ENCODE measurements at regions not wholly inside any gene's neighbourhood (a gene's known extent, or its start where the extent isn't known, plus 50 kb on each side); places are given as distances from the start of the nearest gene placed in this dataset.

- no peak for DNase-seq (ENCODE audit: low read depth)
- TF ChIP-seq CTCF (IDR thresholded peaks at IDR 0.05; ENCODE audit: insufficient read depth, low read depth, low read length, missing control alignments), result no peak
- no peak overlapping the region for H3K4me3 ChIP-seq (ENCODE audit: low read depth, low read length)
Observed at GRCh38 chr13:63206461-63206860, 1790.8 kb upstream of the PCDH20 start.

- H3K4me3 ChIP-seq (ENCODE audit: low read depth, low read length), result no peak overlapping the region
- TF ChIP-seq CTCF (IDR thresholded peaks at IDR 0.05; ENCODE audit: insufficient read depth, low read depth, low read length, missing control alignments), result no peak
- DNase-seq (ENCODE audit: low read depth), result no peak
Observed at GRCh38 chr13:63201493-63201892, 1785.8 kb upstream of the PCDH20 start.

- no peak overlapping the region for H3K4me3 ChIP-seq (ENCODE audit: low read depth, low read length)
- DNase-seq (ENCODE audit: low read depth), result no peak
- TF ChIP-seq CTCF (IDR thresholded peaks at IDR 0.05; ENCODE audit: insufficient read depth, low read depth, low read length, missing control alignments), result no peak
Observed at GRCh38 chr13:63199508-63199907, 1783.9 kb upstream of the PCDH20 start.

DNA sequence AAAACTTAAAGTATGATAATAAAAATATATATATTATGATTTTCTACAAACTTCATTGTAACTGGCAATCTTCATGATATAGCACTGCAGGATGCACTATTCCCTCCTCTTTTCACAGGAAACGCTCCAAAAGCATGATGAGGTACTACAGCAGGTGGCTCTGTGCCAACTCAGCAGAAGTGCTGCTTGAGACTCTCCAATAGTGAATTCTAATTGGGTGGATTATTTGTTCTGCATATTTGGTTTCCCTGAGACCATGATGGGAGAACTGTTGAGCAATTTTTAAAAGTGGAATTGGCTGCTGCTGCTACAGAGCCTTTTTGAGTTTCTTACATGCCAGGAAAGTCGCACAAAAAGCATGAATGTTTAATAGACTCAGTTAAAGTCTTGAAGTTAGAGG lies 1782.4 kb upstream of the PCDH20 start:
- no peak for DNase-seq (ENCODE audit: low read depth)
- H3K4me3 ChIP-seq (ENCODE audit: low read depth, low read length), result no peak overlapping the region
- TF ChIP-seq CTCF (IDR thresholded peaks at IDR 0.05; ENCODE audit: insufficient read depth, low read depth, low read length, missing control alignments), result no peak

- DNase-seq (ENCODE audit: low read depth), result no peak
- TF ChIP-seq CTCF (IDR thresholded peaks at IDR 0.05; ENCODE audit: insufficient read depth, low read depth, low read length, missing control alignments), result no peak
- no peak overlapping the region for H3K4me3 ChIP-seq (ENCODE audit: low read depth, low read length)
Observed at GRCh38 chr13:63195726-63196125, 1780.1 kb upstream of the PCDH20 start.

DNA sequence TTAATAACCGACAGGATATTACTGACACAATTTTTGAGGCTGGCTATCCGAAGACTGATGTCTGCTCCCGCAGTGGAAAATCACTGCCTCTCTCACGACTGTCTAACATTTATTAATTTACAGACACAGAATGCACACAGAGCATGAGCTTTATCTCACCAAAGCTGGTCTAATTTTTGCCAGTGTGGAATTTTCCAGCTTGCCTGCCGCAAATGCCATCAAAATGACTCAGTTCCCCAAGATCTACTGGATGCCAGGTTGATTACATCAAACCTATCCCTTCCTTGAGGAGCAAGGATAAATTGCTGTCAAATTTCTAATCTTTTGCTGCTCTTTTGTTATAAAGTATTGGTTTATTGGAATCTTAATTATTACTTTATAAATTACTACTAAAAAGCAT lies 1775.1 kb upstream of the PCDH20 start:
- DNase-seq (ENCODE audit: low read depth), result no peak
- no peak overlapping the region for H3K4me3 ChIP-seq (ENCODE audit: low read depth, low read length)
- no peak for TF ChIP-seq CTCF (IDR thresholded peaks at IDR 0.05; ENCODE audit: insufficient read depth, low read depth, low read length, missing control alignments)

DNA sequence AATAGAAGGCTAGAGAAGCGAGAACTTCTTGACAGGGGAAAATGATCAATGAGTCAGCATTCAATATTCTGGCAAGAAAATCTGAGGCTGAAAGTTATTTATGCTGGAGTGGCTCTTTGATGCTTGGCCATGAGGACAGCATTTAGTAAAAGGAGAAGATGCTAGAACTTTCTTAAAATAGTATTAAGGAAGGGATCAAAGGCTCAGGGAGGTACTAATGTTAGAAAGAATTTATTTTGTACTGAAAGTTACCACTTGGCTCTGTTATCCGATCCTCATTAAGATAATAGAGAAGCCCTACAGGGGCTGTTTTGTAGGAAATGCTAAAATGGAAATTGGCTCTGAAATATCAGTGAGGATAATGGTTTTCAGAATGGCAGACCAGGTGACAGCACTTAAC lies 1774.6 kb upstream of the PCDH20 start:
- no peak for TF ChIP-seq CTCF (IDR thresholded peaks at IDR 0.05; ENCODE audit: insufficient read depth, low read depth, low read length, missing control alignments)
- no peak for DNase-seq (ENCODE audit: low read depth)
- H3K4me3 ChIP-seq (ENCODE audit: low read depth, low read length), result no peak overlapping the region
